Heart right ventricle (tissue), 16 donors: ENCODE measurements at regions not wholly inside any gene's neighbourhood (a gene's known extent, or its start where the extent isn't known, plus 50 kb on each side); places are given as distances from the start of the nearest gene placed in this dataset.
A peak's percentile ranks its signal among the peaks of the same experiment; 100 is the strongest.
"Not testable (repeated sequence)": the region's sequence is repeated elsewhere in the genome, so short reads cannot be mapped to it uniquely, and the experiment has no call there.

Source experiments
- ATAC-seq, 8 donors: fragments of 200-7000 bp; cut with Tn5 transposase; one replicate each; pipeline ENCODE4 v1.9.1; 2020; ENCODE audit warnings: mild to moderate bottlenecking in 8 of 8, moderate library complexity in 8 of 8, moderate number of reproducible peaks in 1 of 8
- DNase-seq, 2 donors: peaks; one replicate each; pipeline ENCODE4 v3.0.0-alpha.2; 2020
- H3K27ac ChIP-seq, 10 donors: fragments of 200-600 bp; sonication (generic) in 2 of 10; one replicate each; pipeline versions ENCODE4 v1.5.0 to v1.8.0; 2020 to 2022; ENCODE audit warnings: mild to moderate bottlenecking in 3 of 10
- H3K27me3 ChIP-seq, 7 donors: fragments of 200-600 bp; one replicate each; pipeline ENCODE4 v1.8.0; 2021 to 2022; ENCODE audit warnings: mild to moderate bottlenecking in 2 of 7
- H3K36me3 ChIP-seq, 9 donors: fragments of 200-600 bp; sonication (generic) in 1 of 9; one replicate each; pipeline versions ENCODE4 v1.5.0 to v1.8.0; 2020 to 2022; ENCODE audit warnings: mild to moderate bottlenecking in 2 of 9
- H3K4me1 ChIP-seq, 9 donors: fragments of 200-600 bp; sonication (generic) in 1 of 9; one replicate each; pipeline versions ENCODE4 v1.5.0 to v1.8.0; 2020 to 2022; ENCODE audit warnings: mild to moderate bottlenecking in 4 of 9
- H3K4me3 ChIP-seq, 10 donors: fragments of 200-600 bp; sonication (generic) in 2 of 10; one replicate each; pipeline versions ENCODE4 v1.5.0 to v1.8.0; 2020 to 2022; ENCODE audit warnings: mild to moderate bottlenecking in 7 of 10, moderate library complexity in 2 of 10
- H3K9me3 ChIP-seq, 11 donors: fragments of 200-600 bp in 10 of 11; sonication (generic) in 2 of 11; one replicate each; pipeline versions ENCODE4 v1.5.0 to v1.8.0; 2013 to 2022; ENCODE audit warnings: mild to moderate bottlenecking in 2 of 11, control low read depth in 1 of 11, moderate library complexity in 1 of 11
- WGBS, 2 donors: extraction: QIAGEN DNeasy Blood & Tissue Kit; methylation state at CpG; one replicate each; pipeline ENCODE4 v1.1.7; 2013; ENCODE audit warnings: inconsistent platforms in 1 of 2; 5-methylcytosine and 5-hydroxymethylcytosine counted together
- intact Hi-C, 10 donors: fragments of 100-400 bp; cut with DNase I; formaldehyde crosslinking; loops; one replicate each; pipeline versions ENCODE4 v1.11.1 to v1.14.2; 2022
- donor health status: Arrhythmogenic right ventricular cardiomyopathy.
- donor health status: ischemic (EF 13 %, LVEDD 7.1; RV severe dilation, severe dysfunction).
- donor health status: healthy with polysubstance abuse.
- donor health status: DM: no; HTN: yes; CAD: no.
- donor health status: DM: no; HTN: no; CAD: no.
- donor health status: ischemic (EF 25% LVEDD 6.9; RV normal size, moderate dysfunction).
- donor health status: ischemic (EF 25% LVEDD 5.7; RV mildly dilated, moderate dysfunction).
- donor health status: healthy.
- donor health status: DM: yes; HTN: yes; CAD: no.
- donor health status: Ischemic cardiomyopathy.
- donor health status: ischemic (EF 35%, LVEDD 5.7; RV mildly dilated, moderate dysfunction).
- donor health status: nonischemic (EF 11% LVEDD 7.7; RV severe dilation, severe dysfunction).
- donor health status: DM: yes; HTN: yes; CAD: no.
- donor health status: PGD.
- donor health status: ischemic (EF 29% LVEDD 5.4; RV normal size, mild dysfunction).
- donor health status: nonischemic (EF 23%, LVEDD 6.1; RV moderate dilation, normal function).

- DNase-seq, ATAC-seq, H3K9me3 ChIP-seq, H3K27me3 ChIP-seq, intact Hi-C loops, H3K27ac ChIP-seq, H3K4me3 ChIP-seq, H3K36me3 ChIP-seq, H3K4me1 ChIP-seq: not testable (repeated sequence)
- WGBS, 2 donors, result 20% methylated on average over 20 to 22 of the region's 30 CpGs
Observed at GRCh38 chr5:176061269-176061622, 93.1 kb upstream of the THOC3 start.

- H3K9me3 ChIP-seq, intact Hi-C loops, H3K27me3 ChIP-seq, H3K4me1 ChIP-seq, H3K36me3 ChIP-seq, DNase-seq, H3K27ac ChIP-seq, H3K4me3 ChIP-seq: not testable (repeated sequence)
- peak in 1 of 8 donors; percentile 35 for ATAC-seq
- 18 to 34% methylated on average over 7 to 9 of the region's 21 CpGs for WGBS, 2 donors
Observed at GRCh38 chr5:176061660-176062059, 93.5 kb upstream of the THOC3 start.

GRCh38 chr5:176066262-176066945 is 98.3 kb upstream of the THOC3 start:
- DNase-seq, H3K36me3 ChIP-seq, H3K4me3 ChIP-seq, H3K27me3 ChIP-seq, H3K4me1 ChIP-seq, H3K9me3 ChIP-seq, ATAC-seq, H3K27ac ChIP-seq, intact Hi-C loops: not testable (repeated sequence)
- WGBS, 2 donors, result 73 to 80% methylated on average over 3 to 4 of the region's 5 CpGs

DNA sequence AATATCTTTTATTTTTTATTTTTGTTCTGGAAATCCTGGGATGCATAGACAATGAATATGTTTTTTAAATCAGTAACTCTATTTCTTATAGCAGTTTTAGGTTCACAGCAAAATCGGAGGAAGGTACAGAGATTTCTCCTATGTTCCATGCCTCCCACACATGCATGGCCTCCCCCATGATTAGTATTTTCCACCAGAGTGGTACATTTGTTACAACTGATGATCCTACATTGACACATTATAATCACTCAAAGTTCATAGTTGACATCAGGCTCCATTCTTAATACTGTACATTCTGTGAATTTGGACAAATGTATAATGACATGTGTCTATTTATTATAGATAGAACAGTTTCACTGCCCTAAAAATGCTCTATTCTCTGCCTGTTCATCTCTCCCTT is 99.0 kb upstream of the THOC3 start:
- H3K4me1 ChIP-seq, ATAC-seq, H3K27ac ChIP-seq, H3K4me3 ChIP-seq, DNase-seq, intact Hi-C loops, H3K9me3 ChIP-seq, H3K27me3 ChIP-seq, H3K36me3 ChIP-seq: not testable (repeated sequence)
- WGBS, 2 donors, result 60 to 87% methylated on average over 1 of the region's 1 CpG

GRCh38 chr5:176067948-176068347 is 99.8 kb upstream of the THOC3 start:
- H3K27ac ChIP-seq, H3K4me1 ChIP-seq: not testable (repeated sequence)

DNA sequence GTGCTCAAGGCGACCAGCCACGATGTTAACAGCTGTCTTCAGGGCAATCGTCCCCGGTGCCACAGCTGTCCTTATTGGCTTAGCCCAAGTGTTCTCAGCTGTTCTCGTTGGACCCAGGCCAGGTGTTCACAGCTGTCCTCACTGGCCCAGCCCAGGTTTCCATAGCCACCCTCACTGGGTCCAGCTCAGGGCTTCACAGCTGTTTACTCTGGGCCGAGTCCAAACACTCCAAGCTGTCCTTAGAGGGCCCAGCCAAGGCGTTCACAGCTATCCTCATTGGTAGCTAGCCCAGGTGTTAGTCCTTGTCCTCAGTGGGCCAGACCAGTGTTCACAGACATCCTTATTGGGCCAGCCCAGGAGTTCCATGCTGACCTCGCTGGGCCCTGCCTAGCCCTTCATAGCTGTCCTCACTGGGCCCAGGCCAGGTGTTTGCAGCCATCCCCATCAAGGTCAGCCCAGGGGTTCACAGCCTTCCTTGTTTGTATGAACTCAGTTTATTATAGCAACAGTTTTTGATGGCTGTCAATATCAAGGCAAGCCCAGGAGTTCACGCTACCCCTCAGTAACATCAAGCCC is 106.0 kb upstream of the THOC3 start:
- H3K27ac ChIP-seq, H3K4me1 ChIP-seq, DNase-seq, H3K36me3 ChIP-seq, ATAC-seq, H3K4me3 ChIP-seq, H3K27me3 ChIP-seq, intact Hi-C loops, H3K9me3 ChIP-seq: not testable (repeated sequence)
- 64 to 69% methylated on average over 4 of the region's 9 CpGs for WGBS, 2 donors

More at GRCh38 chr5:176067948-176068347, 99.8 kb upstream of the THOC3 start:
- ATAC-seq, H3K27me3 ChIP-seq, H3K36me3 ChIP-seq, DNase-seq, intact Hi-C loops, H3K4me3 ChIP-seq, H3K9me3 ChIP-seq: not testable (repeated sequence)
- 89 to 91% methylated on average over 5 of the region's 5 CpGs for WGBS, 2 donors

GRCh38 chr5:176083717-176084116 is 115.6 kb upstream of the THOC3 start:
- H3K27me3 ChIP-seq, H3K4me1 ChIP-seq, ATAC-seq, DNase-seq, H3K9me3 ChIP-seq, H3K27ac ChIP-seq, H3K36me3 ChIP-seq, intact Hi-C loops, H3K4me3 ChIP-seq: not testable (repeated sequence)
- 79 to 94% methylated on average over 8 of the region's 9 CpGs for WGBS, 2 donors

DNA sequence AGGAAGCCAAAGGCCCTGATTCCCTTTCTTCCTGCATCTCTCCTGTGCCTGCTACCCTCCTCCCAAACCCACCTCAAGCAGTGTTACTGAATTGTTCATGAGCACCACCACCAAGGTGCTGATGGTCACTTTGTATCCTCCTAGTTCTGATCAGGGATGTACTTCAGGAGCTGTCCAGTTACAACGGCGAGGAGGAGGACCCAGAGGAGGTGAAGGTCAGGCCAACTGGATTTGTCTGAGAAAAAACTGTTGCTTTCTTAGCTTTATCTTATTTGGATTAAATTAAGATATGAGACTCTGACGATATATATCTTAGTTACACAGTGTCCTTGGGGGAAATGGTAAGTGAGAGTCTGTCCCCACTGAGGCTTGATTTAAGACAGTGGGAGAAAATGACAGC is 135.0 kb upstream of the THOC3 start:
- H3K36me3 ChIP-seq, H3K4me1 ChIP-seq, ATAC-seq, H3K27ac ChIP-seq, intact Hi-C loops, H3K4me3 ChIP-seq, H3K9me3 ChIP-seq, DNase-seq, H3K27me3 ChIP-seq: not testable (repeated sequence)
- 37 to 43% methylated on average over 3 of the region's 3 CpGs for WGBS, 2 donors

DNA sequence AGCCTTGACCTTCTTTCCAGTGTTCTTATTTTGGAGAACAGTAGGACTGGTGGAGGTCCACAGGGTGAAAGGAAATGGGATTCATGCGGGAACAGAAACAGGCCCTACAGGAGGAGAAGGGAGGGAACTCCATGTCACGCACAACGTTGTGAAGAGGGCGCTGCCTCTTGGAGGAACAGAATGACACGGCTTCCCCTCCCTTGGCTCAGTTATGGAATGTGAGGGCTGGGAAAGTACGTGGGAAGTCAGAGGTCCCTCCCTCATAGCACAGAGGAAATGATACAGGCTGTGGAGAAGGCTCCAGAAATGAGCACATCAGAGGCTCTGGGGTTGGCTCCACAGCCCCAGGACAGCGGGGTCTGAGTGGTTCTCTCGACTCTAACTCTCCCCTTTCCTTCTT is 125.3 kb upstream of the SIMC1 start:
- WGBS, 2 donors, result no CpG with 5 or more reads among the region's 8 CpGs
- H3K27ac ChIP-seq, H3K27me3 ChIP-seq, H3K4me3 ChIP-seq, H3K4me1 ChIP-seq, DNase-seq, H3K9me3 ChIP-seq, intact Hi-C loops, ATAC-seq, H3K36me3 ChIP-seq: not testable (repeated sequence)

- H3K4me1 ChIP-seq, H3K27ac ChIP-seq, H3K36me3 ChIP-seq, H3K27me3 ChIP-seq, H3K9me3 ChIP-seq, H3K4me3 ChIP-seq, ATAC-seq, intact Hi-C loops, DNase-seq: not testable (repeated sequence)
- WGBS, 2 donors, result 65 to 67% methylated on average over 1 to 2 of the region's 6 CpGs
Observed at GRCh38 chr5:176113673-176114335, 124.4 kb upstream of the SIMC1 start.

DNA sequence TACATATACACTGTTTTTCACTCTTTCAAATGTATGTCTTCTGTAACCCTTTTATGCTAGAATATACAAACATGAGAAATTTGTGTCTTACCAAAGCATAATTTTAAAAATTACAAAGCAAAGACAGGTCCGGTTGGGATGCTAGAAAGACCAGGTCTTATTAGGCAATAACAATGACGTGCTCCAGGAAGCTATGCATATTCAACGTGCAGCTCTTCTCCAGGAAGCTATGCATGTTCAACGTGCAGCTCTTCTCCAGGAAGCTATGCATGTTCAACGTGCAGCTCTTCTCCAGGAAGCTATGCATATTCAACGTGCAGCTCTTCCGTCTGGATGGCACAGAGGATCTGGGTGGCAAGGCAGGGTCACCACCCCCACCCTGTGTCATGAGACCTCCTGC is 123.4 kb upstream of the SIMC1 start:
- H3K4me1 ChIP-seq, H3K36me3 ChIP-seq, intact Hi-C loops, H3K4me3 ChIP-seq, H3K27ac ChIP-seq, H3K9me3 ChIP-seq, H3K27me3 ChIP-seq, ATAC-seq, DNase-seq: not testable (repeated sequence)
- 59 to 70% methylated on average over 4 to 5 of the region's 7 CpGs for WGBS, 2 donors
